ENCODE measurements at regions not wholly inside any gene's neighbourhood (a gene's known extent, or its start where the extent isn't known, plus 50 kb on each side); places are given as distances from the start of the nearest gene placed in this dataset.
A peak's percentile ranks its signal among the peaks of the same experiment; 100 is the strongest.

DNA sequence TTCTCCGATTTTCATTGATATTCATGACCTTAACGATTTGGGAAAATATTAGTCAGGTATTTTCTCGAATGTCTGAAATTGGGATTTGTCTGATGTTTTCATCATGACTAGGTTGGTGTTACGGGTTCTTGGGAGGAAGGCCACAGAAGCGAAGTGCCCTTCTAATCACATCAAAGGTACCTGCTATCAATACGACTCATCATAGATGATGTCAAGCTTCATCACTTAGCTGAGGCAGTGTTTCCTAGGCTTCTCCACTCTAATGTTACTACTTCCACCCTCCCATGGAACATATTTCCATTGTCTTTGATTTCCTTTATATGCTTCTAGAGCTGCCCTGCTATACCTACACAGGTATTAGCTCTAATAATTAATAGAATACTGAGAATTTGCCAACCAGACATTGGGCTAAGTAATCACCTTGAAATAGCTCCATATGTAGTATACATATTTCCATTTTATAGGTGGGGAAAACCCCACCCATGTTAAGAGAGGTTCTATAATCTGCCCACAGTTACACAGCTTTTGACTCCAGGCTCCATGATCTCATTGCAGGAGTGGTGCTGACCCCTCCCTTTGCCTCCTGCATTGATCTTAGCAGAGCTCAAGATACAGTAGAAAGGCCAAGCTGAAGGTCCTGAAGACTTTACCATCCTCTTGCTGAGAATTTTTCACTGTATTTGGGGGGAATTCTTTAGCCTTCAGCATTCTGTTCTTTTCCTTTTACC, 238.6 kb upstream of the ADAMTSL1 start:
- no peak for FAIRE-seq

GRCh38 chr9:18236336-18236735, 237.6 kb upstream of the ADAMTSL1 start:
- FAIRE-seq: no peak

DNA sequence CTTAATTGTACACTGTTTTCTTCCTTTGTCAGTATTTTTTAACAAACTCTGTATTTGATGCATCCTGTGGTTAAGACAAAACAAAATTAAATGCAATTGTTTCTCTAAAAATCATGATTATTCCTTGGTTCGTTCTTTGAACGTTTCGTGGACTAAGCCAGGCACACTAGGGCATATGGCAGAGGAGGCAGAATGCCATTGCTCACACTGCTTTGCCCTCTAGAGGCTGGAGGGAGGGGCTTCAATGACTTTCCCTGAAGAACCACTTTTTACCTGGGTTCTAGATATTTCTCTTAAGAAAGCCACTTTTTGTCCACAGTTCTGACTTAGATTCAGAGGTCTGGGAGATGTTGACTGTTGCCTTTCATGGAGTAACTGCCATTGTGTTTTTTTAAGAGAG, 236.2 kb upstream of the ADAMTSL1 start:
- no peak for FAIRE-seq

DNA sequence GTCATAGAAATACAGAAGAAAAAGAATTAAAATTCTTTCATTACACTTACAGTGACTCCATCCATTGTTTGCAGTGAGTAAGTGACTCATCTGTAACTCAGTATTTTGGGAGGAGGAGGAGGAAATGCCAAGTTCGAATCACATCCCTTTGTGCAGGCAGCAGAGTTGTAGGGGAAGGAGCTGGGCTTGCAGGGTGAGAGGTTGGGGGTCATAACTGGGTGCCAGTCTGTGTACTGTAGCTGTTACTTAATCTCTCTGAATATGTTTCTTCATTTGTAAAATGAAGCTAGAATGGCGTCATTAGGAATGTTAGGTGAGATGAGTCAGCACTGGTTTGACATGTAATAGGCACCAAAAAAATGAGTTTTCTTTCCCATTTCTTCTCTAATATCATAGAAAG, 235.7 kb upstream of the ADAMTSL1 start:
- no peak for FAIRE-seq

- no peak for FAIRE-seq
Observed at GRCh38 chr9:18238752-18239447, 235.1 kb upstream of the ADAMTSL1 start.

DNA sequence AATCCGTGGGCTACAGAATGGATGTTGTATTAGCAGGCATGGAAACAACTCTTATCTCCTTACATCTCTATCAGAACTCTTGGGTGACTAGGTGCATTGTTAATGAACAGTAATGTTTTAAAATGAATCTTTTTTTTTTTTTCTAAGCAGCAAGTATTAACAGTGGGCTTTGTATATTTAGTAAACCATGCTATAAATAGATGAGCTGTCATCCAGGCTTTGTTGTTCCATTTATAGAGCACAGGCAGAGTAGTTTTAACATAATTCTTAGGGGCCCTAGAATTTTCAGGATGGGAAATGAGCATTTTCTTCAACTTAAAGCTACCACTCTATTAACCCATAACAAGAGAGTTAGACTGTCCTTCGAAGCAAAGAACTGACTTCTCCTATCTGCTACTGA, 233.7 kb upstream of the ADAMTSL1 start:
- no peak for FAIRE-seq

DNA sequence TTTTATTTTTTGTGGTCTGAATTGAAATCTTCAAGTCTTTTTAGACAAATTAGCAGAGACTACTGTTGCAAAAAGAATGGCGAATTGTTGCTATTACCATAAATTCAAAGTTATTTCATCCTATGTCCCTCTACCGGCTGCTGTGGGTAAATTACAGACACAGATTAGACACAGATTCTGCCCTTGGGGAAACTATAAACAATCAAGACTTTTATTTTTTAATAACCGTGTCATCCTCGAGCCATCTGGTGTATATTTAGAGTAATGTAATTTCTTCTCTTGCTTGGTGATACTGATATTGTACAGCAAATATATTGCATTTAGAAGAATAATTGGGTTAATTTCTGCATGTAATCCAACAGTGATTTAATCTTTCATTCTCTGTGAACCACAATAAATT, 228.0 kb upstream of the ADAMTSL1 start:
- FAIRE-seq: no peak

- FAIRE-seq: no peak
Observed at GRCh38 chr9:18250053-18250452, 223.9 kb upstream of the ADAMTSL1 start.

DNA sequence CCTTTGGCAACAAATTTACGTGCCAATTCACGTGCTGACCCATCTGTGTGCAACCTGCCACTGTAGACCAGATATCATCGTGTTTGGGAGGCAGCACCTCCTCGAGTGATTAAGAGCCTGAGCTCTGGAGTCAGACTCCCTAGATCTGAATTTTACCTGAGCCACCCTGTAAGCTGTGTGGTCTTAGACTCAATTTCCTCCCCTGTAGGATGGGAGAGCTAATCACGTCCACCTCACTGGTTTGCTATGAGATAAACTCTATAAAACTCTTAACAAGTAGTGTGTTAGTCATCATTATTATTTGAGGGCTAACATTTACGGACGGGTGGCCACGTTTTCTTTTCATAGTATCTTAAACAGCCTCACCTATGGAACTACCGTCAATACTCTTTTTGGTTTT, 220.0 kb upstream of the ADAMTSL1 start:
- FAIRE-seq: no peak

- peak; percentile 92 for FAIRE-seq
Observed at GRCh38 chr9:18255158-18255629, 218.8 kb upstream of the ADAMTSL1 start.

- no peak for FAIRE-seq
Observed at GRCh38 chr9:18255747-18256146, 218.2 kb upstream of the ADAMTSL1 start.

DNA sequence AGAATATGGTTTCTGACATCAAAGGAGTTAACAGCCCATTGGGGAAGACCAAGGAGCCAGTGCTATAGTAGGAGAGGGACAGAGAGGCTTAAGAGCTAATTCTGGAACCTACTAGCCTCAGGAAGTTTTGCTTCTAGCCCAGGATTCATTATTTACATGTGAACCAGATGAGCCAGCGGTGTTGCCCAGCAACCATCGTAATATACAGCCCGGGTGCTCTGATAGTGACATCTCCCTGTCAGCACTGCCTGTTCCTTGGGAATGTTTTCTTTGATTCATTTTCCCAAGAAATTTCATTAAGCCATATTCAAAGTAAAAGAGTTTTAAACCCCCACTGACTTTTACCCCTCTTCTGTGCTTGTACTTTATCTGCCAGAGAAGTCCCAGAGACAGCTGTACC, 217.4 kb upstream of the ADAMTSL1 start:
- no peak for FAIRE-seq

DNA sequence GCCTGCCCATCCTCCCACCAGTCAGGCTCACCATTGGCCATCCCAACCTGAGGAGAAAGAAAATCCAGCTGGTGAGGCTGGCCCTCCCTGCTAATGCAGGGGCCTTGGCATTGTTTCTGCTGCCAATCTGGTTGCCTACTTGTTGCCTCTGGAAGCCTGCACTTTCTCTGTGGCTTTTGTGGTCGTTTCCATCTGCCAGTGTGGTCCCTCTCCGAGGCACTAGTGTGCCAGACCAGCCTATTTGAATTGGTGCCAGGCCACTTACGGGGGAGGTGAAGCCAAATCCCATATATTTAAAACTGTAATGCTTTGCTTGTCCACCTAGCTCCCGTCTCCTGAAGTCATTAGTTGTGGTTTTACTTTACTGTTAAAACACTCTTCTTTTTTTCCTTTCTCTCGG, 213.4 kb upstream of the ADAMTSL1 start:
- no peak for FAIRE-seq

DNA sequence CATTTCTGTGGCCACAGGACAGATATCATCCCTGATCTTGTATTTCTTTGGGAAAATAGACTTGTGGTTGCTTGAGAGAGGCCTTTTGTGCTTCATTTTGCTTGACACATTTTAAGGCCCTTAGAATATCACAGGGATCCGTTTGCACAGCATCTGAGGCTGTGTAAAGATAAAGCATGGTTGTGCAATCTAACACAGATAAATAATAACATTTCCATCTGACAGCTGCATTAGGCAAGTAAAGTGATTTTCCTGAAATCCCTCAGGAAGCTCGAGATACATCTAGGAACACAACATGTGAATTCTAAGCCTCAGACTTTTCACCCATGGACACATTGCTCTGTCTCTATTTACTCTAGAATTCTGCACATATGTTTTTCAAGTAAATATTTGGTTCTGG, 212.8 kb upstream of the ADAMTSL1 start:
- no peak for FAIRE-seq

DNA sequence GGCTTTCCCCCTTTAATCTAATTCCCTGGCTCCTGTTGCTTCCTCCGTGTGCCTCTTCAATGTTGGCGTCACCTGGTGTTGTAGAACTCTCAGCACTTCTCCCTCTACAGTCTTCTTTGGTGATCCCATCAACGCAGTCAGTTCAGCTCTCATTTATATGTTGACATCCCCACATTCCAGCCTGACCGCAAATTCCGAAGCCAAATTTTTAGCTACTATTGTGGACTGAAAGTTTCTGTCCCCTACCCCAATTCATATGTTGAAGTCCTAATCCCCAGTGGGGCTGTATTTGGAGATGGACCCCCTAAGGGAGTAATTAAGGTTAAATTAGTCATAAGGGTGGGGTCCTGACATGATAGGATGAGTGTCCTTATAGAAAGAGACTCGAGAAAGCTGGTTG, 210.6 kb upstream of the ADAMTSL1 start:
- FAIRE-seq: no peak

DNA sequence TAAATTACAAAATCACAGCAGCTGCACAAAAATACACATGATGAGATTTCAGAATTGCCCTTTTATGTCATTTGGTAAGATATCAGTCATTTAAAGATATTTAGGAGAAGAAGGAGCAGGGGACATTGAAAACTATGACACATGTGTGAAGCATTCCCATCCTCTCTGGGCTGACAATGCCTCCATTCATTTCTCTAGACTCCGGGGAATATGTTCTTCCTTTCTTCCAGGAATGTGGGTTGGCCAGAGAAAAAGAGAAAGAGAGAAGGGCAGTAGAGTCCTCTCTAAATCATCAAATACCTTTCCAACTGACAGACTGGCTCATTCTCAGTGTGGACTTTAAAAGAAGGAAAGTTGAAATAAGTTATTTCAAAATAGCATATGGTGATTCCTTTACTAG, 205.6 kb upstream of the ADAMTSL1 start:
- no peak for FAIRE-seq

DNA sequence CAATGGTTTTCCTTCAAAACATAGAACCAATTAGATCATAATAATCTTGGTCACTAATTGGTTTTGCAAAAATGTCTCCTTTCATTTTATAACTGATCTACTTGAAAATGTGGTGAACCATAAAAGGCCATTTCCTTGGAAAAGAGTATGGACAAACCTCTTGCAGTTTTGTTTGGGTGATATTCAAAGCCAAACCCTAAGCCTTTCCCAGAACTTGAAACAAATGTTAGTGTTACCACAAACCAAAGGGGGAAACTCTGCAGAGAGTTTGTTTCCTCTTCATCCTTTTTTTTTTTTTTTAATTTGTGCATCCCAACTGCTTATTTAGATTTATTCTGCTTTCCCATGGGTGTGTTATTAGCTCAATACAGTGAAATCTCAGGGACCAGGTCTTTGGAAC, 204.4 kb upstream of the ADAMTSL1 start:
- no peak for FAIRE-seq

DNA sequence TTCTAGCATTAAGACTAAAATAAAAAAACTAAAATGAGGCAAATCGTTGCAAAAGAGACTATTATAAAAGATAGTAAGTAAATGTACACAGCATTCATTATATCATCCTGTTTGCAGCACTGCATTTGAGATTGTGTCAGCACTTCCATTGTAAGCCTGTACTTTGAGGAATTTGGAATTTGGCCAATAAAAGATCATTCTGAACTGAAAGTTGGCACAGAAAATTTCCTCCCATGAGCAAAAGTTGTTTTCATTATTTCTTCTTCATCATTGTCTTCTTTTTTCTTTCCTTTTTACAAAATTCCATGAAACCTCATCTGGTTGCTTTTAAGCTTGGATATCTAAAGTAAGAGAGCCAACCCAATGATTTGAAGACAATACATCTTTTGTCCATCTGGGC, 199.3 kb upstream of the ADAMTSL1 start:
- no peak for FAIRE-seq

- no peak for FAIRE-seq
Observed at GRCh38 chr9:18275313-18275990, 198.5 kb upstream of the ADAMTSL1 start.

GRCh38 chr9:18281291-18281690, 192.7 kb upstream of the ADAMTSL1 start:
- no peak for FAIRE-seq

DNA sequence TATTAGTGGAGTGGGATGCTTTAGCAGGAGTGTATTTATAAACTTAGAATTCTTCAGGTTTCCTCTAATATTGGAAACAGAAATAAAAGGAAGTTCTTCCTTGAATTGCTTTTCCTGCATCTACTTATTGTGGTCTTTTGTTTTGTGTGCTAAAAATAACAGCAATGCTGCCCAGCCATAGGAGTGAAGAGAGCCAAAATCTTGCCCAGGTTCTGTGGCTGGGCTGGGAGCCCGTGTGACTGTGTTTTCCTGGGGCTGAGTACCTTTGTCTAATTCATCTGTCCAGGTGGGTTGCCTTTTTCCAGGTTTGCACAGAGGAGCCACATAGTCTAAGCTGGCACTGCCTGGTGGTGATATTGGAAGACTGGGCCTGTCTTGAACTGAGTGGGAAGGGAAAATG, 179.7 kb upstream of the ADAMTSL1 start:
- FAIRE-seq: no peak

DNA sequence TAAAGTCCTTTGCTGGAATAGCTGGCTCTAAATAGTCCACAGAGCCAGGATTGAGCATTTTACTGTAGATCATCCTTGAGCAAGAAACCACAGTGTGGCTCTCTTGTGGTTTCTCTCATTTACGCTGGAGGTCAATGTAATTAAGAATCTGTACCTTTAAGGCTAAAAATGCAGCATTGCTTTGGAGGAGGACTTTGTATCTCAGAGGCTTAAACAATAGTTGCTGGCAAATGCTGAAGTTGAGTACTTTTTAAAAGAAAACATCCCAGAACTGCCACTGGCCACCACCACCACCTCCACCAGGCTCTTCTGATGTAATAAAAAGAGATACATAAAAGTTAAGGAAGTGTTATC, 177.3 kb upstream of the ADAMTSL1 start:
- FAIRE-seq: no peak

DNA sequence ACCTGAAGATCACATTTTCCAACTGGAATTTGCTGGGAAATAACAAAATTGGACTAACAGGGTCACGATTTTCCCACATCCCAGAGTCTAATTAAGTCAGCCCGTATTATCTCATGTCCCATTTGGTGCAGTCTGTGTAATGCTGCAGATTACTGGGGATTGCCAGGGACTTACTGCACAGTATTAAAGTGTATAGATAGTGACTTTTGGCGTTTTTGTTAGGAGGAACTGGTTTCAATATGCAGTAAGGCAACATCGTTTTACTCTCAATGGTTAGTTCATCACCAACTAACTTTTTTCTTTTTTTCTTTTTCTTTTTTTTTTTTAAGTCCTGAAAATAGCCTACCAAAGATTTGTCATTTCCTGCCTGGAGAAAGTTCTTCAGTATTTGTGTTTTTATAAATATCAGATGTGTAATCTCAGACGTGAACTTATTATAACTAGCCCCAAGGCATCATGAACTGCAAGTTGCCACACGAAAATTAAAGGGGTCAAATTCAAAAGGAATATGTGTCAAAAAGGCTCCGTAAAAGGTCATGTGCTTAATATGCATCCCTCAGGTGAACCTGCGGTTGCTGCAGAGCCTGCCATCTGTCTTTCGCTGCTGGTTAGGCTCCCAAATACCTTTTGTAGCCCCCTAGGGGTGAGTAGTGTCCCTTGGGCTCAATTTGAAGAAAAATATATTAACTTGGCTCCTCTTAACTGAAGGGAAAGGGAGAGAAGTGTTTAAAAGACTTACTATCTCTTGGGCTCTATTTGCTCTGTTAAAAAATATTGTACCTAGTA, 176.7 kb upstream of the ADAMTSL1 start:
- no peak for FAIRE-seq

Data from endometrium (tissue), 2 donors.